Neural cell (in vitro differentiated cells): ENCODE measurements at regions not wholly inside any gene's neighbourhood (a gene's known extent, or its start where the extent isn't known, plus 50 kb on each side); places are given as distances from the start of the nearest gene placed in this dataset.

Source experiments
- H2AFZ ChIP-seq: fragments of 200-600, 300-800 bp; sonication (generic), shearing (Covaris generic); 2 replicates; pipeline ENCODE4 v1.6.0; 2014; ENCODE audit warnings: low read depth, mild to moderate bottlenecking, antibody characterized with exemption, low read length, moderate library complexity
- H3F3A ChIP-seq: fragments of 200-600 bp; shearing (Covaris generic); 2 replicates; pipeline ENCODE4 v1.6.1; 2016; ENCODE audit warnings: mild to moderate bottlenecking, moderate library complexity, mixed read lengths, antibody characterized with exemption, low read length; ENCODE audit not compliant: insufficient read depth, poor library complexity, severe bottlenecking
- H3K27ac ChIP-seq: fragments of 200-600, 300-800 bp; sonication (generic), shearing (Covaris generic); 2 replicates; pipeline ENCODE4 v1.5.1; 2014; ENCODE audit warnings: mild to moderate bottlenecking, low read length, moderate library complexity
- H3K27me3 ChIP-seq: fragments of 300-800, 200-600 bp; sonication (generic), shearing (Covaris generic); 2 replicates; pipeline ENCODE4 v1.6.0; 2014; ENCODE audit warnings: mild to moderate bottlenecking, low read depth, low read length, moderate library complexity; ENCODE audit not compliant: insufficient read depth
- H3K36me3 ChIP-seq: fragments of 300-800, 200-600 bp; sonication (generic), shearing (Covaris generic); 2 replicates; pipeline ENCODE4 v1.5.1; 2014; ENCODE audit warnings: mild to moderate bottlenecking, antibody characterized with exemption, low read length, moderate library complexity; ENCODE audit not compliant: insufficient read depth
- H3K4me2 ChIP-seq: fragments of 300-800, 200-600 bp; sonication (generic), shearing (Covaris generic); 2 replicates; pipeline ENCODE4 v1.6.0; 2014; ENCODE audit warnings: mild to moderate bottlenecking, low read length
- H3K4me3 ChIP-seq: fragments of 300-800, 200-600 bp; sonication (generic), shearing (Covaris generic); 2 replicates; pipeline ENCODE4 v1.5.1; 2014; ENCODE audit warnings: mild to moderate bottlenecking, low read length, moderate library complexity
- H3K79me2 ChIP-seq: fragments of 200-600 bp; shearing (Covaris generic); replicated peaks from 2 replicates; pipeline ENCODE4 v1.6.0; 2014; ENCODE audit warnings: mild to moderate bottlenecking, low read length, moderate library complexity; ENCODE audit not compliant: insufficient read depth
- H3K9ac ChIP-seq: fragments of 300-800, 200-600 bp; sonication (generic), shearing (Covaris generic); 2 replicates; pipeline ENCODE4 v1.6.1; 2016; ENCODE audit warnings: mild to moderate bottlenecking, low read length, mixed read lengths
- H3K9me2 ChIP-seq: fragments of 200-600 bp; shearing (Covaris generic); 2 replicates; pipeline ENCODE4 v1.6.1; 2016; ENCODE audit warnings: mild to moderate bottlenecking, low read length, mixed read lengths; ENCODE audit not compliant: insufficient read depth
- H3K9me3 ChIP-seq: fragments of 200-600, 300-800 bp; sonication (generic), shearing (Covaris generic); 2 replicates; pipeline ENCODE4 v1.6.1; 2016; ENCODE audit warnings: mild to moderate bottlenecking, mixed run types, low read length, moderate library complexity, mixed read lengths
- H4K20me1 ChIP-seq: fragments of 200-600 bp; shearing (Covaris generic); 2 replicates; pipeline ENCODE4 v1.6.1; 2016; ENCODE audit warnings: mild to moderate bottlenecking, mixed run types; ENCODE audit not compliant: insufficient read depth
- CTCF ChIP-seq: fragments of 450-650 bp; IDR thresholded peaks from 2 replicates; pipeline ENCODE4 v1.5.1; 2014; ENCODE audit warnings: antibody characterized with exemption, mild to moderate bottlenecking, moderate library complexity; ENCODE audit not compliant: poor library complexity, severe bottlenecking
- EP300 ChIP-seq: fragments of 450-650 bp; conservative IDR thresholded peaks from 2 replicates; pipeline ENCODE4 v1.6.1; 2014; ENCODE audit warnings: antibody characterized with exemption, mild to moderate bottlenecking, moderate library complexity; ENCODE audit not compliant: poor library complexity, severe bottlenecking
- EZH2 ChIP-seq: fragments of 200-600, 300-800 bp; shearing (Covaris generic), sonication (generic); IDR thresholded peaks from 2 replicates; pipeline ENCODE4 v1.6.1; 2014; ENCODE audit warnings: antibody characterized with exemption, low read length, borderline replicate concordance, mild to moderate bottlenecking; ENCODE audit not compliant: insufficient read depth, poor library complexity, severe bottlenecking
- MXI1 ChIP-seq: fragments of 450-650 bp; conservative IDR thresholded peaks from 2 replicates; pipeline ENCODE4 v1.6.1; 2014; ENCODE audit warnings: antibody characterized with exemption, mild to moderate bottlenecking; ENCODE audit not compliant: poor library complexity, severe bottlenecking
- POLR2AphosphoS5 ChIP-seq: IDR thresholded peaks from 2 replicates; pipeline ENCODE4 v1.6.1; 2012
- RAD21 ChIP-seq: fragments of 450-650 bp; conservative IDR thresholded peaks from 2 replicates; pipeline ENCODE4 v1.6.1; 2014; ENCODE audit warnings: antibody characterized with exemption, mild to moderate bottlenecking, moderate library complexity
- REST ChIP-seq: IDR thresholded peaks from 2 replicates; pipeline ENCODE4 v1.6.1; 2012; ENCODE audit warnings: borderline replicate concordance
- SMC3 ChIP-seq: fragments of 450-650 bp; conservative IDR thresholded peaks from 2 replicates; pipeline ENCODE4 v1.6.1; 2014; ENCODE audit warnings: antibody characterized with exemption, mild to moderate bottlenecking, moderate library complexity; ENCODE audit not compliant: poor library complexity
- TAF1 ChIP-seq: IDR thresholded peaks from 2 replicates; pipeline ENCODE4 v1.6.1; 2012; ENCODE audit warnings: low read depth

GRCh38 chrX:98523026-98523425, 1639.3 kb downstream of the RPA4 start:
- Histone ChIP-seq H3K27ac (no peak overlapping the region), H3K4me2 (no peak overlapping the region)
- TF ChIP-seq RAD21 (no peak), CTCF (no peak), EP300 (no peak), EZH2 (no peak), REST (no peak), POLR2AphosphoS5 (no peak), TAF1 (no peak), SMC3 (no peak), MXI1 (no peak)

GRCh38 chrX:98523521-98523920, 1639.8 kb downstream of the RPA4 start:
- Histone ChIP-seq H3K27ac (no peak overlapping the region), H3F3A (no peaks in the 10 kb centered on the region), H3K9me3 (no peaks in the 10 kb centered on the region), H4K20me1 (no peaks in the 10 kb centered on the region), H3K4me3 (no peak overlapping the region), H3K79me2 (no peaks in the 10 kb centered on the region), H3K27me3 (no peaks in the 10 kb centered on the region), H3K4me2 (no peak overlapping the region), H3K9ac (no peak overlapping the region), H3K9me2 (no peaks in the 10 kb centered on the region), H2AFZ (no peak overlapping the region), H3K36me3 (no peaks in the 10 kb centered on the region)
- TF ChIP-seq SMC3 (no peak), POLR2AphosphoS5 (no peak), TAF1 (no peak), MXI1 (no peak), EP300 (no peak), EZH2 (no peak), RAD21 (no peak), CTCF (no peak), REST (no peak)

More at GRCh38 chrX:98523026-98523425, 1639.3 kb downstream of the RPA4 start:
- H3K9me2 ChIP-seq, result no peaks in the 10 kb centered on the region
- no peak overlapping the region for H2AFZ ChIP-seq
- no peaks in the 10 kb centered on the region for H3K79me2 ChIP-seq
- H3K27me3 ChIP-seq, result no peaks in the 10 kb centered on the region
- no peaks in the 10 kb centered on the region for H3F3A ChIP-seq
- H3K9ac ChIP-seq, result no peak overlapping the region
- H3K4me3 ChIP-seq, result no peak overlapping the region
- H3K9me3 ChIP-seq, result no peaks in the 10 kb centered on the region
- no peaks in the 10 kb centered on the region for H4K20me1 ChIP-seq
- H3K36me3 ChIP-seq, result no peaks in the 10 kb centered on the region
